HG03135 (cell line): ENCODE measurements at regions not wholly inside any gene's neighbourhood (a gene's known extent, or its start where the extent isn't known, plus 50 kb on each side); places are given as distances from the start of the nearest gene placed in this dataset.

Experiments used
- ATAC-seq: cut with Tn5 transposase; IDR thresholded peaks from one replicate; pipeline ENCODE4 v1.9.1; 2021; ENCODE audit warnings: mild to moderate bottlenecking, moderate library complexity; ENCODE audit not compliant: unreplicated experiment

DNA sequence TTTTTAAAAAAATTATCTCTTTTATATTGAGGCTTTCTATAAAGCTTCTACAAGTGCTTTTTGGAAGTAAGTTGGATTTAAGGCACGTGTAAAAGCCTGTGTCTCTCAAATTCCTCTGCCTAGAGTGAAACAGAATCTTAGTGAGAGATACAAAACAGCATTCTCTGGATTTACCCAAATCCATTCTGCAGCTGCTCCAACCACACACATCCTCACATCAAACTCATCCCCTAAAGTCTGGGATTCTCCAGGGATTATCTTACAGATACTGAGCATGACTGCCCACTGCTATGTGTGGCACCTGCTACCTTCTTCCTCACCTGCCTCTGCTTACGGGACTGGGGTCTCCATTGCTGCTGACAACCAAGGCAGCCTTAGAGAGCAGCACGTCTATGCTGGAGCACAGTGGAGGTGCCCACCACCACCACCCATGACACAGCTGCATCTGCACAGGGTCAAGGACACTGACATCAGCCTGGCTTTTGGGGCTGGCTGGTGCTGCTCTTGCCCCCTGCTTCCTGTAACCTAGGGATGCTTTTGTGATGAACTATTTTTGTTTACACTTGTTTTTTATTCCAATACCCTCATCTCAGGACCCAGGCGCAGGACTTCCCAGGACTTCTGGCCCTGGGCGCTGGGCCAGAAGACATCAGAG is 139.2 kb upstream of the NAMPT start:
- ATAC-seq: no peak

DNA sequence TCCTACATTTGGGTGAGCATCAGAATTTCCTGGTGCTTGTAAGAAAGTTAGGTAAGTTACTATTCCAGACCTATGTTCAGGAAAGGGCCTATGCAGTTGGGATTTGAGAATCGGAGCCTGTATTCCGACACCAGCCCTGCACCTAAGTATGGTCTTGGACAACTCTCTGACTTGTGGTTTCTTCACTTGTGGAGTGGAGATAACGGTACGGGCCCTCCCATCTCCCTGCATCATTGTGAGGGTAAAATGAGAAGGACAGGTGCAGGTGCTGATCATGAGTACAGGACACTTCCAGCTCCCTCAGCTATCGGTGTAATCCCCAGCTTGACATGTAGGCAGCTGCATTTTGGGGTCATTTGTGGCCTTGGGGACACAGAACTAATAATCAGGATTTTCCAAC is 138.3 kb upstream of the NAMPT start:
- no peak for ATAC-seq

DNA sequence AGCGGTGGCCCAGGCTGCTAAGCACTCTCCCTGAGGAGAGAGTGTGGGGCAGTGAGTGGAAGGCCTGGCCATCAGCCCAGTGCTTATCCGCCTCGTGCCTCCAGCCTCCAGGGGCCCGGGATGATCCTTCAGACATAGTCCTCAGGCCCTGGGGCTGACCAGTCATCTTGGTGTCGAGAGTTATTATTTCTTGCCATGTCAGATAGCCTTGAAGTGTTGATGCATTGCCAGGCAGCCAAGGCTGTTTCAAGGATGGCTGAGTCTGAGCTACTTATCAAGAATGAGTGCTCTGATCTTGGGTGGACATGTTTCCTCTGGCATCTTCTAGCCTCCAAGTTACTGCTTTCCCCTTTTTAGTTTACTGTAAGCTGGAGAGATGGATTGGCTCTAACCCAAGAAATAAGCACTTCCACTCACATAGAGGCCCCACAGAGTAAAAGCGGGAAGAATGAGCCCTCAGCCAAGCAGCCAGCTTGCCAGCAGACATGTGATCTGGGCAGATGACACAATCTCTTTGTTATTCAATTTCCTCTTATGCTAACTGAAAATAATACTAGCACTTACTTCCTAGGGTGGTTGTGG is 136.5 kb upstream of the NAMPT start:
- ATAC-seq: no peak

DNA sequence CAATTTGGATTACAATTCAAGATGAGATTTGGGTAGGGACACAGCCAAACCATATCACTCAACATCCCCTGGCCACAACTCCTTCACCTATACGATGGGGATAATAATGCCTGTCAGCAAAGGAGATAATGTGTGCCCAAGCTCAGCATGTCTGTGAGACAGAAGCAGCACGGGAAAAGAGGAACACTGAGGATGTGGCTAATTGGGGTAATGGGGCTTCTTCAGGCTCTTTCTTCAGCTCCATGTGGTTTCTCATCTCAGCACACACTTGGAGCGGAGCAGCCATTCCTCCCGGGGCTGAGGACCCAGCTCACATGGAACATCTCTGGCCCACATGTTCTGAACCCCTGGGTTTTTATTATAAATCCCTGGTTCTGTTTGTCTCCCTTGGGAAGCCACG is 136.0 kb upstream of the NAMPT start:
- no peak for ATAC-seq

DNA sequence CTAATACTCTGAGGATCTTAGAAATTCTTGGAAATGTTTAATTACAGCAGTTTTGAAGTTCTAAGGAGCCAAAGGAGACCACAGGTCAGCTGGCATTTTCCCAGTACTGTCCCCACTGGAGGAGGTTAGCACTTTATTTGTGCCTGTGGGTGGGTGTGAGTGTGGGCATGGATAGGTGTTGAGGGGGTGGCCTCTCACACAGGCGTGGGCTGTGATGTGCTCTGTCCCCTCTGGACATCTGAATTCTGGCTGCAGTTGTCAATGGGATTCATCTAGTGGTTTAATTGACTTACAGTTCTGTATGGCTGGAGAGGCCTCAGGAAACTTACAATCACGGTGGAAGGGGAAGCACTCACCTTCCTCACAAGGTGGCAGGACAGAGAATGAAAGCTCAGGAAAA is 135.4 kb upstream of the NAMPT start:
- ATAC-seq: no peak

DNA sequence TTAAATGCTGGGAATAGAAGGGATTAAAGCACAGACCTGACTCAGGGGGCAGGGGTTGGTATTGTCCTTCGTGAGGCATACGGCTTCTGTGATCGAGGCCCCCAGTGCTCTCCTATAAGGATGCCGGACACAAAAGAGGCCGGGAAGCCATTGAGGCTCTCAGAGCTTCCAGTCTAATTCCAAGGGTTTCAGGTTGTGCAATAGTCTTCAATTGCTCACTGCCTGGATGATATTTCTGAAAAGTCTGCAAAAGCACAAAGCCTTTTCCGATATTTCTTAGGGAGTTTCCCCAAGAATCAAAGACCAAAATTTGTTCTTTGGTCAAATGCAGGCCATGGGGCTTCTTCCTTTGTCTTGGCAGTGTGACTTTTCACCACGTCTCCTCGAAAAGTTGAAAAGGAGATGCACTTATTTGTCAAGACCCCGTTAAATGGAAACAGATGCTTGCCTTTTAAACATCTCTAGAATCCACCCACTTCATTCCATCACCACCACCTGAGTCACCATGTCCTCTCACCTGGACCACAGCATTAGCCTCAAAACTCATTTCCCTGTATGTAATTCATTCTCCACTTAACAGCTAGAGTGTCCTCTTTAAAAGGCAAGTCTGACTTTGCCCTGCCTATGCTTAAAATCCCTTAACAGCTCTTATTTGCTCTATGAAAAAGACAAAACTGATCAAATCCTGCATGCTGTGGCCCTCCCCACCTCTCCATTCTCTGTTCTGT is 134.8 kb upstream of the NAMPT start:
- no peak for ATAC-seq

DNA sequence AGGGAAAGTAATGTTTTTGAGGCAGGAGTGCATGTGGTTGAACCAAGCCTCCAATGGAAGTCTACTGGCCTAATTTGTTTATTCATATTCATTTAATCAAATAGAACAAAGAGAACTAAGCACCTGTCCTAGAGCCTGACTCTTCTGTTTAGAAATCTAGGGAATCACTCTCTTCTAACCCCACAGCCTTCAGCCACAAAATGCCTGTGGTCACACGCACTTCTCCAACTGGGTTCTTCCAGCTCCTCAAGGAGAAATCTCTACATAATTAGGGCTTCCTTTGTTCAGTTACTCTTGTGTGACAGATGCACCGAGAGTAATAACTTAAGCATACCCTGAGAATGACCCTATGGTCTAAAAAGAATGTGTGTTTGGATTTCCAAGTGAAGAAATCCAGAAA is 133.7 kb upstream of the NAMPT start:
- no peak for ATAC-seq

DNA sequence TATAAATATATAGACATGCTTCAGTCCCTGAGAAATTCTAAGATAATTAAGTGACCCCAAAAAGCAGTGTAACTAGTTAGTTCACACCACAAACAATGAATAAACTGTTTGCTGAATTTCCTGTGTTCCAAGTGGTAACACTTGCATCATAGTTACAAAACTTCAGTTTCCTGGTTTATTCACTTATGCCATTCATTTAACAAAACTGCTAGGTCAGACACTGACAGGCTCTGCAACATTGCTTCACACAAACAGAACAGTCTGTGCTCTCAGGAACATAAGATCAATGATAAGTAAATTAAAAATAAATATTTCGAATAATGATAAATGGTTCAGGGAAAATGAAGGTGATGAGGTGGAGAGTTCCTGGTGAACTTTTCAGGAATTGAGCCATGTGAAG is 133.3 kb upstream of the NAMPT start:
- ATAC-seq: no peak

DNA sequence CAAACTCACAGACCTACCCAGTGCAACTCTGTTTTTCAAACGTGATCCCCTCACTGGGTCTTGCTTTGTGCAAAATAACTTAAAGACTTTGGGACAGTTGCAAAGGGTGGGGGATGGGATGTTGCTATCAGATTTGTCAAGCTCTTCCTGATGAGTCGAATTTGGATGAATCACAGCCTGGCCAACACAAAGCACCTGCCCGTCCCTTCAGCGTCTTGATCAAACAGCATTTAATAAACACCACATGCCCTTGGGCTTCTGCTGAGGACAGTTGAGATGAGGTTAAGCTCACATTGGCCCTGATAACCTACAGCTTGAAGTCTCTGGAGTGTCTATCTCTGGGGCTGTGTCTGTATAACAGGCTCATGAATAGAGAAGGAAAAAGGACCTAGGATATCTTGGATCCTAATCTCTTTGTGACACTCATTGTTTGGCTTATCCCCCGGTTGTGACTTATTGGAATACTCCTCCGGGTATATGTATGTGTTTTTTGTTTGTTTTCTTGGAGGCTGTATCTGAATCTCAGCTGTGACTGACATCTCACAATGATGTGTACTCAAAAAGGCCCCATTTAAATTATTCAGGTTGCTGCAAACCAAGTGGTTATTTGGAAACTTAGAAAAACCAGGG is 132.6 kb upstream of the NAMPT start:
- no peak for ATAC-seq

DNA sequence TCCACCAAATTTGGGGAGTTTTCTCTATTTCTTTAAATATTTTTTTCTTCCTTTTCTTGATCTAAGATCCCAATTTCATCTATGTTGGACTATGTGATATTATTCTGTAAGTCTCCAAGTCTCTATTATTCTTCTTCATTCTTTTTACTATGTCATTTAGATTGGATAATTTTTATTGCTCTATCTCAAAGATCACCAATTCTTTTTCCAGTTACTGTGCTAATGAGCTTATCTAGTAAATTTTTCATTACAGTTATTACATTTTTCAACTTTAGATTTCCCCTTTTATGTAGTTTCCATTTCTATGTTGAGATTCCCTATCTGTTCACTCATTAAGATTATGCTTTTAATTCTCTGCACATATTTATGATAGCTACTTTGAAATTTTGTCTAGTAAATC is 131.6 kb upstream of the NAMPT start:
- ATAC-seq: no peak

DNA sequence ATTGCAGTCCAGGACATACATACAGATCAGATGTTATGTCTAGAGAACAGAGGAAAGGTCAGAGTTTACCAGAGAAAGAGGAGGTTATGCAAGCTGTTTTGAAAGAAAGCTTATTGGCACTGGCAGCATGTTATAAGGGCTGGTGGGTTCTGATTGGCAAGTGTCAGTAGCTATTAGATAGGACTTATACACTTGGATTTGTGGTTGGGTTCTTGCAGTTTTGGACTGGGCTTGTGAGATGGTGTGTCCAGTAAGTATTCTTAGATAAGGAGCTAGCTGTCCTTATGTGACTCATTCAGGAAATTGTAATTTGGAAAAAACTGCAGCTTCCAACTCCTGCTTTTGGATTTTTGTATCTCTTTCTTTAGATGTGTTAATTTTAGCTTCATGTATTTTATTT is 130.7 kb upstream of the NAMPT start:
- ATAC-seq: no peak

DNA sequence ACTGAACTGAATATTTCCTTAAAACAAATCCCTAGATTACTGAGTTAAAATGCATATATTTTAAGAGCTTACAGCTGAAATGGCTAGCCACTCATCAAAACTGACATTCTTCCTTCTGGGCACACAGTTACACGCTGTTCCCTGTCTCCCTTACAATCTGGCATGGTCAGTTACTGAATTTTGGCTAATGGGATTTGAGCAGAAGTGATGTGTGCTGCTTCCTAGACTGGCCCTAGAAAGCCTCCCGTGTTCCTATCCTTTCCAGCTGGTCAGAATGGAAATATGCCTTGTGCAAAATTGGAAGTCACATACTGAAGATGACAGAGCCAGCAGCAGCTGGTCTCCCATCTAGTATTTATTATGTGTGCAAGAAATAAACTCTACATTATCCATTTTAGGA is 128.7 kb upstream of the NAMPT start:
- no peak for ATAC-seq

DNA sequence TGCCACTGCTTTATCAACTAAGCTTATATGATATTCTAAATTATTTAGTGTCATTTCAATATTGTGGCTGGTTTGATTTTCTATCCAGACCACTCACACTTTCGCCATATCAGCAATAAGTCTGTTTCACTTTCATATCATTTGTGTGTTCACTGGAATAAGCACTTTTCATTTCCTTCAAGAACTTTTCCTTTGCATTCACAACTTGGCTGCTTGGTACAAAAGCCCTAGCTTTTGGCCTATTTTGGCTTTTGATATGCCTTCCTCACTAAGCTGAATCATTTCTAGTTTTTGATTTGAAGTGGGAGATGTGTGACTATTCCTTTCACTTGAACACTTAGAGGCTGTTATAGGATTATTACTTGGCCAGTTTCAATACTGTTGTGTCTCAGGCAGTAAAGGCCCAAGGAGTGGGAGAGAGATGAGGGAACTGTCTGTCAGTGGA is 120.9 kb upstream of the NAMPT start:
- no peak for ATAC-seq

DNA sequence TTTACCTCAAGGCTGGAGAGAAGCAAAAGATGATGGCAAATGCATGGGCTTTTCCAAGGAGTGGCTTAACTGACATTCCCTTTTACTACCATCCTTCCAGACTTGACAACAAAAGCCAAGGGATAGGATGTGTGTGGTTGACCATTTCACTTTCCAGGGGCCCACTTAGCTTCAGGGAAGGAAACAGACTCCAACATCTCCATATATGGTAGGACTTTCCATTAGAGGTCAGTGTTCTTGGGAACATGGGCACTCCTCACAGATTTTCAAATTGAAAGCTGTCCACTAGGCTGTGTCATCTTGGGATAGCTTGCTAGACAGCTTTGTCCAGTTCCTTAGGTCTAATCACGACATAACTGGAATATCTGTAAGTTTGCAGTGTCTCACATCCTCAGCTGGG is 118.1 kb upstream of the NAMPT start:
- no peak for ATAC-seq

DNA sequence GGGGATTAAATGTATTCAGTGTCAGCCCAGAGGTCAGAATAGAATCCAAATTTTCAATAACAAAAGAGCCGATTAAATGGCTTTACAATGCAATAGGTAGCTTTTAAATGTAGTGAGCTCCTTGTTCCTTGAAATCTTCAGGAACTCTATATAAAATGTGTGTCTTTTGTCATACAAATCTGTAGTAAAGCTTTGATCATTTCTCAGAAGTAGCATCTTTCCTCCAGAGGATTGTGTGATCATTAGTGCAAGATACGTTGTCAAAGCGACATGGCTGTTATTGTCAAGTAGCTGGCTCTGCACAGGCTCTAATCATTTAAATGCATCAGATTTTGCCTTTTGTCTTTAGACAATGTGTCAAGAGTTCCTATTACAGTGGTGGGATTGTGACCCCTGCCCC is 116.1 kb upstream of the NAMPT start:
- ATAC-seq: no peak

DNA sequence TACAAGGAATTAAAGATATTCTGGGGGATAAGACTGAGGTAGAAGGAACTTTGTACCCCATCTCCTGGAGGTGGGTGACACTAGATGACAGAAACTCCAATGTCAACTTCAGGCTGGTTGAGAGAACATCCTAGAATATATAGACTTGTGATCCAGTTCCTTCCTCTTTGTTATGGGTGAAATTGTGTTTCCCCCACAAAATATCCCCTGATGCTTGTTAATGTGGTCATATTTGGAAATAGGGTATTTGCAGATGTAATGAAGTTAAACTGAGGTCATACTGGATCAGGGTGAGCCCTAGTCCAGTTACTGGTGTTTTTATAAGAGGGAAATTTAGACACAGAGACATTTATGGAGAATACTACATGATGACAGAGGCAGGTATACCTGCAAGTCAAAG is 114.0 kb upstream of the NAMPT start:
- no peak for ATAC-seq

DNA sequence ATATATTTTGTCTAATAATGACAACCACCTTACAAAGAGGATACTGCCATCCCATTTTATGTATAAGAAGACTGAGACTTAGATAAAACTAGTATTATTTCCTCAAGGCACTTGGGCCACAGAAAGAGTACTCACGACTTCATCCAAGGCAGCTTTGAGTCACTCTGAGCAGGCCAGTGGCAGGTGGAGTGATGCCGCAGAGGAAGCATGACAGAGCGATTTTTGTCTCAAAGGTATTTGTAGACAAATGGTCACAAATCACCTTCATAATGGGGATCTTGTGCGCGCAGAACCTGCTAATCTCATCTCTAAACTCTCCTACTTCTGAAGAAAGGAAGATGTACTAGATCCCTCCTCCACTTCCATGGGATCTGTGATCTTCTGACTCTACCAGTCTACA is 113.2 kb upstream of the NAMPT start:
- no peak for ATAC-seq

DNA sequence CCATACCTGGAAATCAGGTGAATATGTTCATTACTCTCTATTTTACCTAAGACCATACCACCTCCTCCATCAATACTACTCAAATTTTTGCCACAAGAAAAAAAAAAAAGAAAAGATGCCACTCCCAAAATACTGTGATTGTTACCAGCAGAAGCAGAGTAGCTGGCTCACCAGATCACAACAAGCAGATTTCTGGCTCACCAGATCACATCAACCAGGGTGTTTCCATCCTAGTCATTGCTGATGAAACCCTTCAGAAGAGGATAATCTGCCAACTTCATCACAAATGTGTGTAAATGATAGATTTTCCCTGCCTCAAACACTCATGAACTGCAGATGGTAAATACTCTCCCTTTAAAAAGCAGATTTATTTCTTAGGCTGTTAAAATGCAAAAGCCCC is 109.7 kb upstream of the NAMPT start:
- no peak for ATAC-seq

DNA sequence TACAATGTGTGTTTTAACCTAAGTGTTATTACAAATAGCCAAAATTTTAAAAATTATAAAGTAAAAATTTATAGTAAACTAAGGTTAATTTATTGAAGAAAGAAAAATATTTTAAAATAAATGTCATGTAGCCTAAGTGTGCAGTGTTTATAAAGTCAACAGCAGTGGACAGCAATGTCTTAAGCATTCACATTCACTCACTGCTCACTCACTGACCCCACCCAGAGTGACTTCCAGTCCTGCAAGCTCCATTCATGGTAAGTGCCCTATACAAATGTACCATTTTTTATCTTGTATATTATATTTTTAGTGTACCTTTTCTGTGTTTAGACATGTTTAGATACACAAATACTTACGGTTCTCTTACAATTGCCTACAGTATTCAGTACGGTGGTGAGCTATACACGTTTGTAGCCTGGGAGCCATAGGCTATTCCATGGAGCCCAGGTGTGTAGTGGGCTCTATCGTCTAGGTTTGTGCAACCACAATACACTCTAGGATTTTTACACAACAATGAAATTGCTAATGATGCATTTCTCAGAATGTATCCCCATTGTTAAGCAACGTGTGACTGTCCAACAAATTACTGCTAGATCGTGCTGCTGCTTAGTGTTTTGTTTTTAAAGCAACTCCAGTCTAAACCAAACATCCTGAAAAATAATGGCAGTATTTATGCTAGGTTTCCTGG is 108.9 kb upstream of the NAMPT start:
- ATAC-seq: no peak

DNA sequence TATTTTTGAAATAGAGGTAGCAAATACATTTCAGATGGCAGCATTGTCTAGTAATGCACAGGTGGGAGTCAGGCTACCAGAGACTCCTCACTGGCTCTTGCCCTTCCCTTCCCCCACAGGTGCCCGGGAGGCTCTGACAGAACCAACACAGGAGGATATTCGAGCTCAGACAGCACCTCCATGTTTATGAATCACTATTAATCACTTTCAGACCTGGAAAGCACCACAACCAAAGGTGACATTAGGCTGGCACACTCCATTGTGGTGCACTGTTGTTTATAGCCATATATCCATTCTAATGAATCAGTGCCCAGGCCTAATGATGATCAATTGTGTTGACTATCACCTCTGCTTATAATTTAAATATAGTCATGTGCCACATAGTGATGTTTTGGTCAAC is 107.8 kb upstream of the NAMPT start:
- ATAC-seq: no peak

DNA sequence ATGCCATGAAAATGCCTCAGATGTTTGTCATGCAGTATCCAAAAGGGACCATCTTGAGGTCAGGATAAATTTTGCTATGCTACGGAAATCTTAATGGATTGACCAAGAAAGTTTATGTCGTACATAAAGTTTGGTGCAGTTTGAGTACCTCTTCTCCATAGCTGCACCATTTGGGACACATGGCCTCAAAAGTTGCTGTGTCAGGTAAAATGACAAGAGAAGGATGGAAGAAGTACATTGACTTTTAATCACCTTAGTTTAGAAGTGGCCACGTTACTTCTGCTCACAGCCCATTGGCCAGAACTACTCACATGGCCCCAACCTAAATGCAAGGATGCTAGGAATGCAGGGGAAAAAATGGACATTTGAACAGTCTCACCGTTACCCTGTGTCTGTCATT is 107.4 kb upstream of the NAMPT start:
- no peak for ATAC-seq
